T-helper 2 cell (primary cell): ENCODE measurements at regions not wholly inside any gene's neighbourhood (a gene's known extent, or its start where the extent isn't known, plus 50 kb on each side); places are given as distances from the start of the nearest gene placed in this dataset.
"Not testable (repeated sequence)": the region's sequence is repeated elsewhere in the genome, so short reads cannot be mapped to it uniquely, and the experiment has no call there.

ENCODE experiments used
- DNase-seq, 5 experiments: peaks; one replicate each; pipeline versions ENCODE4 v3.0.0 to v3.0.0-alpha.2; 2012 to 2022

GRCh38 chr10:33007731-33008381, 49.8 kb upstream of the ITGB1 start:
- DNase-seq = not testable (repeated sequence)
